Keratinocyte (primary cell): ENCODE measurements at regions not wholly inside any gene's neighbourhood (a gene's known extent, or its start where the extent isn't known, plus 50 kb on each side); places are given as distances from the start of the nearest gene placed in this dataset.

ENCODE experiments used
- DNase-seq: peaks from one replicate; pipeline ENCODE4 v3.0.0-alpha.2; 2011; ENCODE audit warnings: low read depth, missing footprints, low spot score
- FAIRE-seq: peaks from 2 replicates; lab custom pipeline; 2011; peaks lifted over from hg19 to GRCh38; lab: Jason Lieb, UNC
- H2AFZ ChIP-seq: 2 replicates; pipeline ENCODE4 v1.6.0; 2012; ENCODE audit warnings: low read length, control low read depth, inconsistent platforms; ENCODE audit not compliant: control insufficient read depth
- H3K27ac ChIP-seq: 2 replicates; pipeline ENCODE4 v1.5.1; 2011; ENCODE audit warnings: low read length; ENCODE audit not compliant: control insufficient read depth, insufficient read depth
- H3K27me3 ChIP-seq: 3 replicates; pipeline ENCODE4 v1.6.0; 2011; ENCODE audit warnings: low read length; ENCODE audit not compliant: control insufficient read depth, insufficient read depth; ENCODE audit errors: extremely low read depth
- H3K36me3 ChIP-seq, 2 experiments: 2 replicates in 1 of 2; 3 replicates in 1 of 2; pipeline ENCODE4 v1.5.1; 2011; ENCODE audit warnings: low read length in 2 of 2, mild to moderate bottlenecking in 1 of 2; ENCODE audit not compliant: control insufficient read depth in 2 of 2, insufficient read depth in 2 of 2; ENCODE audit errors: extremely low read depth in 1 of 2
- H3K4me1 ChIP-seq: 3 replicates; pipeline ENCODE4 v1.5.1; 2011; ENCODE audit warnings: low read length; ENCODE audit not compliant: control insufficient read depth, insufficient read depth; ENCODE audit errors: extremely low read depth
- H3K4me2 ChIP-seq: 3 replicates; pipeline ENCODE4 v1.6.0; 2011; ENCODE audit warnings: low read depth, low read length; ENCODE audit not compliant: control insufficient read depth, insufficient read depth; ENCODE audit errors: extremely low read depth
- H3K4me3 ChIP-seq, 3 experiments: fragments of 200-600 bp in 1 of 3; sonication (generic) in 1 of 3; 2 replicates in 2 of 3; 3 replicates in 1 of 3; pipeline ENCODE4 v1.5.1; 2011 to 2016; ENCODE audit warnings: low read length in 3 of 3, mild to moderate bottlenecking in 3 of 3, control low read depth in 2 of 3, inconsistent platforms in 1 of 3, low read depth in 1 of 3, mixed read lengths in 1 of 3, mixed run types in 1 of 3, moderate library complexity in 1 of 3; ENCODE audit not compliant: control insufficient read depth in 2 of 3, insufficient read depth in 2 of 3; ENCODE audit errors: extremely low read depth in 1 of 3
- H3K79me2 ChIP-seq: 2 replicates; pipeline ENCODE4 v1.6.0; 2012; ENCODE audit warnings: low read length; ENCODE audit not compliant: control insufficient read depth, insufficient read depth
- H3K9ac ChIP-seq: 3 replicates; pipeline ENCODE4 v1.6.0; 2011; ENCODE audit warnings: low read length; ENCODE audit not compliant: control insufficient read depth, insufficient read depth; ENCODE audit errors: extremely low read depth
- H3K9me1 ChIP-seq: 3 replicates; pipeline ENCODE4 v1.6.0; 2011; ENCODE audit warnings: low read length; ENCODE audit not compliant: control insufficient read depth, insufficient read depth; ENCODE audit errors: extremely low read depth
- H3K9me3 ChIP-seq: 2 replicates; pipeline ENCODE4 v1.5.1; 2012; ENCODE audit warnings: low read depth, low read length; ENCODE audit not compliant: control insufficient read depth
- H4K20me1 ChIP-seq: 3 replicates; pipeline ENCODE4 v1.6.0; 2011; ENCODE audit warnings: low read length; ENCODE audit not compliant: control insufficient read depth, insufficient read depth; ENCODE audit errors: extremely low read depth
- EZH2 ChIP-seq: IDR thresholded peaks from one replicate; pipeline ENCODE4 v1.6.1; 2012; ENCODE audit warnings: inconsistent platforms, mild to moderate bottlenecking, low read length, moderate library complexity
- dilution Hi-C: fragments of 300-500 bp; cut with MboI; formaldehyde crosslinking; loops from one replicate; pipeline ENCODE4 v1.7.0; 2020; ENCODE audit warnings: low sequenced_read_pairs; ENCODE audit not compliant: extremely low pct_ligation_motif_present
- TF ChIP-seq, protein P1 (sequence below), 3 experiments: IDR thresholded peaks in 1 of 3; conservative IDR thresholded peaks in 1 of 3; optimal IDR thresholded peaks in 1 of 3; 2 replicates in 2 of 3; 3 replicates in 1 of 3; pipeline versions ENCODE3 to v1.5.1; 2011; ENCODE audit warnings: low read length in 3 of 3, mild to moderate bottlenecking in 3 of 3, moderate library complexity in 2 of 3, control low read depth in 1 of 3, inconsistent platforms in 1 of 3; ENCODE audit not compliant: insufficient read depth in 2 of 3; ENCODE audit errors: extremely low read depth in 1 of 3

DNA sequence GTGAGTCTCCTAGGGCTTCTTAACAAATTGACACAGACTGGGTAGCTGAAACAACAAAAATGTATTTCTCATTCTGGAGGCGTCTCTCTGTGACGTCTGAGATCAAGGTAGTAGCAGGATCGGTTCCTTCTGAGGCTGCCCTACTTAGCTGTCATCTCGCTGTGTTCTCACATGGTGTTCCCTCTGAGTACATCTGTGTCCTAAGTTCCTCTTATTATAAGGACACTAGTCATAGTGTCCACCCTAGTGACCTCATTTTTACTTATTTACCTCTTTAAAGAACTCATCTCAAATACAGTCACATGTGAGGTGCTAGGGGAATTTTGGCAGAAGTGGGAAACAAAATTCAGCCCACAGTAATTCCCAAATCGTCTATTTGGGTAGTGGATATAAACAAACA, 529.1 kb downstream of the NPIPA7 start:
- no peaks in the 10 kb centered on the region for H3K9me3 ChIP-seq
- H3K9ac ChIP-seq, result no peak overlapping the region
- H3K79me2 ChIP-seq, result no peaks in the 10 kb centered on the region
- H3K36me3 ChIP-seq, result no peaks in the 10 kb centered on the region
- no peaks in the 10 kb centered on the region for H3K4me1 ChIP-seq
- no peak for DNase-seq
- TF ChIP-seq, protein P1, sequence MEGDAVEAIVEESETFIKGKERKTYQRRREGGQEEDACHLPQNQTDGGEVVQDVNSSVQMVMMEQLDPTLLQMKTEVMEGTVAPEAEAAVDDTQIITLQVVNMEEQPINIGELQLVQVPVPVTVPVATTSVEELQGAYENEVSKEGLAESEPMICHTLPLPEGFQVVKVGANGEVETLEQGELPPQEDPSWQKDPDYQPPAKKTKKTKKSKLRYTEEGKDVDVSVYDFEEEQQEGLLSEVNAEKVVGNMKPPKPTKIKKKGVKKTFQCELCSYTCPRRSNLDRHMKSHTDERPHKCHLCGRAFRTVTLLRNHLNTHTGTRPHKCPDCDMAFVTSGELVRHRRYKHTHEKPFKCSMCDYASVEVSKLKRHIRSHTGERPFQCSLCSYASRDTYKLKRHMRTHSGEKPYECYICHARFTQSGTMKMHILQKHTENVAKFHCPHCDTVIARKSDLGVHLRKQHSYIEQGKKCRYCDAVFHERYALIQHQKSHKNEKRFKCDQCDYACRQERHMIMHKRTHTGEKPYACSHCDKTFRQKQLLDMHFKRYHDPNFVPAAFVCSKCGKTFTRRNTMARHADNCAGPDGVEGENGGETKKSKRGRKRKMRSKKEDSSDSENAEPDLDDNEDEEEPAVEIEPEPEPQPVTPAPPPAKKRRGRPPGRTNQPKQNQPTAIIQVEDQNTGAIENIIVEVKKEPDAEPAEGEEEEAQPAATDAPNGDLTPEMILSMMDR (optimal IDR thresholded peaks at IDR 0.05 in 1 of 3, IDR thresholded peaks at IDR 0.05 in 1 of 3, conservative IDR thresholded peaks at IDR 0.05 in 1 of 3; ENCODE audit: extremely low read depth in 1 of 3, insufficient read depth in 2 of 3, low read length in 3 of 3), result no peak
- no peak for TF ChIP-seq EZH2
- no peaks in the 10 kb centered on the region for H3K9me1 ChIP-seq
- no peaks in the 10 kb centered on the region for H3K27me3 ChIP-seq
- no peak for FAIRE-seq
- H4K20me1 ChIP-seq, result no peaks in the 10 kb centered on the region
- H2AFZ ChIP-seq, result no peak overlapping the region
- dilution Hi-C loops, result no loop called here
- no peak overlapping the region for H3K4me2 ChIP-seq
- no peak overlapping the region for H3K4me3 ChIP-seq
- no peak overlapping the region for H3K27ac ChIP-seq

DNA sequence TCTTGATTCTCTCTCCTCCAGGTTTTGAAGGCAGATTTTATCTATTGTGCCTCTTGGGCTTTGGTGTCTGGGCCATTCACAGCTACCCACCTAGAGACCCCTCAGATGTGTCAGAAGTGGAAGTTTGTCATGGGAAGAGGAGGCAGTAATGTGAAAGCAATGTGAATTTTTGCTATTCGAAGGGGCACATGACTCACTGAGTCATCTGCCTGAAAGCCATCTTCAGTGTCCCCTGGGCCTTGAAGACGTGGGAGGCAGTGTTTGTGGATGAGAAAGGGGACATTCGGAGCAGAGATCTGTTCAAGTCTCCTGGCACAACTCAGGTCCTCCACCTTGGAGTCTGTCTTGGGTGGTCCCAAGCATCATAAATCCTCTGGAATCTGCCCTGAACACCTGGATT, 530.2 kb downstream of the NPIPA7 start:
- TF ChIP-seq EZH2, result no peak
- TF ChIP-seq, protein P1 (optimal IDR thresholded peaks at IDR 0.05 in 1 of 3, IDR thresholded peaks at IDR 0.05 in 1 of 3, conservative IDR thresholded peaks at IDR 0.05 in 1 of 3; ENCODE audit: extremely low read depth in 1 of 3, insufficient read depth in 2 of 3, low read length in 3 of 3), result no peak
- Histone ChIP-seq H3K9me3 (no peaks in the 10 kb centered on the region), H4K20me1 (no peaks in the 10 kb centered on the region), H3K27me3 (no peaks in the 10 kb centered on the region), H2AFZ (no peak overlapping the region), H3K79me2 (no peaks in the 10 kb centered on the region), H3K4me3 (no peak overlapping the region), H3K27ac (no peak overlapping the region), H3K9me1 (no peaks in the 10 kb centered on the region), H3K36me3 (no peaks in the 10 kb centered on the region), H3K4me2 (no peak overlapping the region), H3K9ac (no peak overlapping the region), H3K4me1 (no peaks in the 10 kb centered on the region)
- FAIRE-seq (no peak), DNase-seq (no peak)
- dilution Hi-C loops, result no loop called here
